ENCODE measurements at regions not wholly inside any gene's neighbourhood (a gene's known extent, or its start where the extent isn't known, plus 50 kb on each side); places are given as distances from the start of the nearest gene placed in this dataset.

GRCh38 chrY:19644889-19645638, 99.5 kb downstream of the KDM5D start:
- Histone ChIP-seq H3K4me3 (no peak overlapping the region), H3K27ac (no peak overlapping the region), H3K4me1 (no peaks in the 10 kb centered on the region), H3K27me3 (no peaks in the 10 kb centered on the region), H3K9me3 (no peaks in the 10 kb centered on the region), H3K36me3 (no peaks in the 10 kb centered on the region)
- DNase-seq = no peak
- TF ChIP-seq POLR2A (IDR thresholded peaks at IDR 0.05) (no peak), CTCF (IDR thresholded peaks at IDR 0.05) (no peak)

DNA sequence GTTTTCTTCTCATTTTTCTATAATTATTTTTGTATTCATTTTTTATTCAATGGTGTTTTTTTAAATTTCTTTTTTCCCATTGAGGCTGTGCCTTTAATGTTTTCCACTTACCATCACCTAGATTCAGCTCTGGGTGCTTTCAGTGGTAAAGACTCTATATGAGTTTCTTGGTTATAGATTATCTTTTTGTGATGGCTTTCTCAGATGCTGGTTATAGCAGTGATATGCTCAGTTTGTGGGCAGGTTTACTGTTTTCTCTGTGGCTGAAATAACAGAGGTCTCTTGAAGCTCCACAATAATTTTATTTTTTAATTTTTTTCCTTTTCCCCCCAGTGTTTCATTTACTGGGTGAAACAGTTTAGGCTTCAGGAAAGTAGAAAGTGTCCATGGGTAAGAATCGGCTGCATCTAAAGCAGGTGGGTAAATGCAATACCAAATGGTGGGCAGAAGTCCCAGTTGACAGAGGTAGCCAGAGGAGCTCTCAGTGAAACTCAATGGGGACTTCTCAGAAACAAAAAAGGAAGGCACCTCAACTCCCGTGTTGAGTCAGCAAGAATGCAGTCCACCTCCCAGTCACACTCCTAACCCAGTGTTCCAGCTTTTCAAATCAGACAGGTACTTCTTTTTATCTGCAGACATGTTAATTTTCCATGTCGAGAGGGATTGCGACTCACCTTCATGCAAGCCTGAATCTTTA, 106.7 kb downstream of the KDM5D start:
- TF ChIP-seq CTCF (IDR thresholded peaks at IDR 0.05) = no peak
- TF ChIP-seq POLR2A (IDR thresholded peaks at IDR 0.05) = no peak
- DNase-seq = no peak
- no peaks in the 10 kb centered on the region for H3K27me3 ChIP-seq
- no peak overlapping the region for H3K27ac ChIP-seq
- H3K4me3 ChIP-seq = no peak overlapping the region
- no peaks in the 10 kb centered on the region for H3K4me1 ChIP-seq
- H3K9me3 ChIP-seq = no peaks in the 10 kb centered on the region
- H3K36me3 ChIP-seq = no peaks in the 10 kb centered on the region

DNA sequence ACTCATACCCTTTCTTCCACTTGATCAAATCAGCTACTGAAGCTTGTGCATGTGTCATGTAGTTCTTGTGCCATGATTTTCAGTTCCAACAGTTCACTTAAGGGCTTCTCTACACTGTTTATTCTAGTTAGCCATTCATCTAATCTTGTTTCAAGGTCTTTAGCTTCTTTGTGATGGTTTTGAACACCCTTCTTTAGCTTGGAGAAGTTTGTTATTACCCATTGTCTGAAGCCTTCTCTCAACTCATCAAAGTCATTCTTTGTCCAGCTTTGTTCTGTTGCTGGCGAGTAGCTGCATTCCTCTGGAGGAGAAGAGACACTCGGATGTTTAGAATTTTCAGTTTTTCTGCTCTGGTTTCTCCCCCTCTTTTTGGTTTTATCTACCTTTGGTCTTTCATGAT, 115.6 kb downstream of the KDM5D start:
- Histone ChIP-seq H3K36me3 (no peaks in the 10 kb centered on the region), H3K27me3 (no peaks in the 10 kb centered on the region), H3K4me3 (no peak overlapping the region), H3K9me3 (no peaks in the 10 kb centered on the region), H3K4me1 (no peaks in the 10 kb centered on the region), H3K27ac (no peak overlapping the region)
- TF ChIP-seq CTCF (IDR thresholded peaks at IDR 0.05) = no peak
- no peak for TF ChIP-seq POLR2A (IDR thresholded peaks at IDR 0.05)
- no peak for DNase-seq

DNA sequence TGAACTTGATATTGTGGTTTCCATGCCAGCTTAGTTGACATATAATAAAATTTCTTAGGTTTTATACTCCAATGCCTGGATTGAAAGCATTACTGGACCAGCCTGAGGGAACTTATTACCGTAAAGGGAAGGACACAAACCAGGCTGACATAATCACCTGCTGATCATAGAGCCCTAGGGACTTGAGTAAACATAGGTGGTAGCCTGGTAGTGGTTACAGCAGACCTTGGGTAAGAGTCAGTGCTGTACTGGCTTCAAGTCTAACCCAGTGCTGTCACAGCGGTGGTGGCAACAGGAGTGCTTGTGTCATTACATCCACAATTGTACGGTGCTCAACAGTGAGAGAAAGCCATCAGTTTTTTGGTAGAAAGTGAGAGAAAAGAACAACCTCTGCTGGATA, 122.1 kb downstream of the KDM5D start:
- no peaks in the 10 kb centered on the region for H3K4me1 ChIP-seq
- H3K9me3 ChIP-seq = no peaks in the 10 kb centered on the region
- no peak overlapping the region for H3K27ac ChIP-seq
- H3K4me3 ChIP-seq = no peak overlapping the region
- H3K27me3 ChIP-seq = no peaks in the 10 kb centered on the region
- no peak for TF ChIP-seq CTCF (IDR thresholded peaks at IDR 0.05)
- TF ChIP-seq POLR2A (IDR thresholded peaks at IDR 0.05) = no peak
- no peaks in the 10 kb centered on the region for H3K36me3 ChIP-seq
- no peak for DNase-seq

- Histone ChIP-seq H3K27ac (no peak overlapping the region), H3K9me3 (no peaks in the 10 kb centered on the region), H3K36me3 (no peaks in the 10 kb centered on the region), H3K4me1 (no peaks in the 10 kb centered on the region), H3K4me3 (no peak overlapping the region), H3K27me3 (no peaks in the 10 kb centered on the region)
- TF ChIP-seq POLR2A (IDR thresholded peaks at IDR 0.05) (no peak), CTCF (IDR thresholded peaks at IDR 0.05) (no peak)
- DNase-seq = no peak
Measured at GRCh38 chrY:19621756-19622155, 122.8 kb downstream of the KDM5D start.
